ENCODE measurements at regions not wholly inside any gene's neighbourhood (a gene's known extent, or its start where the extent isn't known, plus 50 kb on each side); places are given as distances from the start of the nearest gene placed in this dataset.

GRCh38 chr7:118757066-118757465, 532.6 kb downstream of the ANKRD7 start:
- no peak overlapping the region for H3K27ac ChIP-seq
- H3K9me3 ChIP-seq: no peaks in the 10 kb centered on the region
- no peak for TF ChIP-seq CTCF (IDR thresholded peaks at IDR 0.05)
- 69 to 73% methylated on average over 3 of the region's 3 CpGs for WGBS, 2 donors
- no peak for ATAC-seq
- intact Hi-C loops (cut with DNase I): no loop called here
- H3K4me3 ChIP-seq: no peak overlapping the region
- no peak for FAIRE-seq
- no peaks in the 10 kb centered on the region for H3K4me1 ChIP-seq
- no peak for DNase-seq
- H3K36me3 ChIP-seq: no peaks in the 10 kb centered on the region
- no peaks in the 10 kb centered on the region for H3K27me3 ChIP-seq

GRCh38 chr7:118758582-118758981, 534.1 kb downstream of the ANKRD7 start:
- Histone ChIP-seq H3K4me3 (no peak overlapping the region), H3K27me3 (no peaks in the 10 kb centered on the region), H3K4me1 (no peaks in the 10 kb centered on the region), H3K9me3 (no peaks in the 10 kb centered on the region), H3K36me3 (no peaks in the 10 kb centered on the region), H3K27ac (no peak overlapping the region)
- no peak for TF ChIP-seq CTCF (IDR thresholded peaks at IDR 0.05)
- intact Hi-C loops (cut with DNase I): no loop called here
- no peak for DNase-seq
- FAIRE-seq: no peak
- no peak for ATAC-seq

- DNase-seq (no peak), FAIRE-seq (no peak), ATAC-seq (no peak)
- Histone ChIP-seq H3K9me3 (no peaks in the 10 kb centered on the region), H3K4me3 (no peak overlapping the region), H3K4me1 (no peaks in the 10 kb centered on the region), H3K27me3 (no peaks in the 10 kb centered on the region), H3K36me3 (no peaks in the 10 kb centered on the region), H3K27ac (no peak overlapping the region)
- no peak for TF ChIP-seq CTCF (IDR thresholded peaks at IDR 0.05)
- intact Hi-C loops (cut with DNase I): no loop called here
These were observed 535.4 kb downstream of the ANKRD7 start for GRCh38 chr7:118759921-118760320.

- H3K9me3 ChIP-seq: no peaks in the 10 kb centered on the region
- no peak for TF ChIP-seq CTCF (IDR thresholded peaks at IDR 0.05)
- DNase-seq: no peak
- H3K27me3 ChIP-seq: no peaks in the 10 kb centered on the region
- H3K27ac ChIP-seq: no peak overlapping the region
- H3K36me3 ChIP-seq: no peaks in the 10 kb centered on the region
- H3K4me1 ChIP-seq: no peaks in the 10 kb centered on the region
- no peak overlapping the region for H3K4me3 ChIP-seq
- FAIRE-seq: no peak
- no peak for ATAC-seq
- intact Hi-C loops (cut with DNase I): no loop called here
- 37 to 60% methylated on average over 2 of the region's 2 CpGs for WGBS, 2 donors
These were observed 537.9 kb downstream of the ANKRD7 start for GRCh38 chr7:118762451-118762850.

- Histone ChIP-seq H3K36me3 (no peaks in the 10 kb centered on the region), H3K4me3 (no peak overlapping the region), H3K4me1 (no peaks in the 10 kb centered on the region), H3K27ac (no peak overlapping the region), H3K27me3 (no peaks in the 10 kb centered on the region), H3K9me3 (no peaks in the 10 kb centered on the region)
- WGBS, 2 donors: 55 to 68% methylated on average over 4 of the region's 4 CpGs
- DNase-seq (no peak), FAIRE-seq (no peak), ATAC-seq (no peak)
- TF ChIP-seq CTCF (IDR thresholded peaks at IDR 0.05): no peak
- intact Hi-C loops (cut with DNase I): no loop called here
These were observed 539.7 kb downstream of the ANKRD7 start for GRCh38 chr7:118764221-118764620.
